ENCODE measurements at regions not wholly inside any gene's neighbourhood (a gene's known extent, or its start where the extent isn't known, plus 50 kb on each side); places are given as distances from the start of the nearest gene placed in this dataset.

- no peak for DNase-seq (ENCODE audit: low read depth, low spot score)
- Histone ChIP-seq H3K27ac (ENCODE audit: low read depth, low read length) (no peak overlapping the region), H3K9me3 (ENCODE audit: control insufficient read depth, insufficient read depth, low read length) (no peaks in the 10 kb centered on the region), H3K4me3 (ENCODE audit: low read depth, low read length) (no peak overlapping the region), H3K27me3 (ENCODE audit: control insufficient read depth, insufficient read depth, low read length) (no peaks in the 10 kb centered on the region)
- ChIA-PET POLR2A (no interaction called here), CTCF (no interaction called here)
- no peak for TF ChIP-seq CTCF (IDR thresholded peaks at IDR 0.05; ENCODE audit: low read depth, low read length)
These were observed 489.4 kb upstream of the TBL1XR1 start for GRCh38 chr3:177686671-177687070.

- no peak for TF ChIP-seq CTCF (IDR thresholded peaks at IDR 0.05; ENCODE audit: low read depth, low read length)
- DNase-seq (ENCODE audit: low read depth, low spot score): no peak
- Histone ChIP-seq H3K27me3 (ENCODE audit: control insufficient read depth, insufficient read depth, low read length) (no peaks in the 10 kb centered on the region), H3K27ac (ENCODE audit: low read depth, low read length) (no peak overlapping the region), H3K9me3 (ENCODE audit: control insufficient read depth, insufficient read depth, low read length) (no peaks in the 10 kb centered on the region), H3K4me3 (ENCODE audit: low read depth, low read length) (no peak overlapping the region)
- ChIA-PET POLR2A (no interaction called here), CTCF (no interaction called here)
These were observed 490.0 kb upstream of the TBL1XR1 start for GRCh38 chr3:177687291-177687690.

- no peak for DNase-seq (ENCODE audit: low read depth, low spot score)
- Histone ChIP-seq H3K9me3 (ENCODE audit: control insufficient read depth, insufficient read depth, low read length) (no peaks in the 10 kb centered on the region), H3K4me3 (ENCODE audit: low read depth, low read length) (no peak overlapping the region), H3K27ac (ENCODE audit: low read depth, low read length) (no peak overlapping the region), H3K27me3 (ENCODE audit: control insufficient read depth, insufficient read depth, low read length) (no peaks in the 10 kb centered on the region)
- POLR2A ChIA-PET: no interaction called here
- no peak for TF ChIP-seq CTCF (IDR thresholded peaks at IDR 0.05; ENCODE audit: low read depth, low read length)
- CTCF ChIA-PET: no interaction called here
These were observed 490.9 kb upstream of the TBL1XR1 start for GRCh38 chr3:177688152-177688551.

GRCh38 chr3:177689077-177689476 is 491.8 kb upstream of the TBL1XR1 start:
- no peaks in the 10 kb centered on the region for H3K27me3 ChIP-seq (ENCODE audit: control insufficient read depth, insufficient read depth, low read length)
- CTCF ChIA-PET: interaction anchor here (0.6 to 0.7 kb wide), 2 partner anchors 14 to 135 kb away, joined by 3 to 4 read pairs; no protein-coding TSS in a partner anchor
- no peaks in the 10 kb centered on the region for H3K9me3 ChIP-seq (ENCODE audit: control insufficient read depth, insufficient read depth, low read length)
- no peak overlapping the region for H3K4me3 ChIP-seq (ENCODE audit: low read depth, low read length)
- no peak for TF ChIP-seq CTCF (IDR thresholded peaks at IDR 0.05; ENCODE audit: low read depth, low read length)
- POLR2A ChIA-PET: interaction anchor here (0.6 kb wide), 1 partner anchor 619 kb away, joined by 3 read pairs; no protein-coding TSS in a partner anchor
- no peak for DNase-seq (ENCODE audit: low read depth, low spot score)
- no peak overlapping the region for H3K27ac ChIP-seq (ENCODE audit: low read depth, low read length)

GRCh38 chr3:177689869-177690268 is 492.6 kb upstream of the TBL1XR1 start:
- POLR2A ChIA-PET: no interaction called here
- H3K9me3 ChIP-seq (ENCODE audit: control insufficient read depth, insufficient read depth, low read length): no peaks in the 10 kb centered on the region
- no peak for TF ChIP-seq CTCF (IDR thresholded peaks at IDR 0.05; ENCODE audit: low read depth, low read length)
- DNase-seq (ENCODE audit: low read depth, low spot score): no peak
- no peaks in the 10 kb centered on the region for H3K27me3 ChIP-seq (ENCODE audit: control insufficient read depth, insufficient read depth, low read length)
- CTCF ChIA-PET: no interaction called here
- no peak overlapping the region for H3K27ac ChIP-seq (ENCODE audit: low read depth, low read length)
- no peak overlapping the region for H3K4me3 ChIP-seq (ENCODE audit: low read depth, low read length)
